ENCODE measurements at regions not wholly inside any gene's neighbourhood (a gene's known extent, or its start where the extent isn't known, plus 50 kb on each side); places are given as distances from the start of the nearest gene placed in this dataset.
A peak's percentile ranks its signal among the peaks of the same experiment; 100 is the strongest.

DNA sequence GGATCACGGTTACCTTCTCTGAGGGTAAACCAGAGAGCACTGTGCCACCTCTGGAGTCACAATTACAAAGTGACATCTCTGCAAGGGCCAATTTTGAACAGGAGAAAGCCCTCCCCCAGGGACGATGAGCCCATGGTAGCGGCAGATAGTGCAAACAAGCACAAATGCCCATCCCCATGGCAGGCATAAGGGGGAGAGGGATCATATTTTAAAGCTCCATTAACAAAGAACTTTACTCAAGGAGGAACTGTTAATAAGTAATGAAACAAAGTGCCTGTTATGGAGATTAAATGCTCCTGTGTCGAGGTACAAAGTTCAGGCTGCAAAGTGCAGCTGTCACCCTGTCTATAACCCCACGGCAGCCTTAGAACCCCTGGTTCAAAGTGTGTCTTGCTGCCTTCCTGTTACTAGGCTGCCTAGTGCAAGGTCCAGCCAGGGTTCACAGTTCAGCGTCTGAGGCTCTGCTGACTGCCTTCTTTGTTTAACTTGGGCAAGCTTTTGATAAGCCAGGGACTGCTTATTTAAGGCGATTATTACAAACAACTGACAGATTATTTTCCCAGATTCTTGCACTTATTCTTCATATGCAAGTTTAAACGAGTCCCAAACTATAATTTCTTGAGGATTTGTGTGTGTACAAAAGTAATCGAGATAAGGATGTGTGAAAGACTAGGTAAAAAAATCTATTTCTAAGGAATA is 75.7 kb upstream of the NRIP1 start:
- no peaks in the 10 kb centered on the region for H3K9me3 ChIP-seq
- H3K4me3 ChIP-seq: no peak overlapping the region
- H3K27me3 ChIP-seq: no peaks in the 10 kb centered on the region
- no peak overlapping the region for H3K27ac ChIP-seq
- DNase-seq (ENCODE audit: low spot score in 2 of 2): no peak
- no peak for TF ChIP-seq CTCF (IDR thresholded peaks at IDR 0.05)
- no peaks in the 10 kb centered on the region for H3K36me3 ChIP-seq
- intact Hi-C loops (cut with DNase I): no loop called here
- peaks cover 0 to 5% of the 10 kb centered on the region in 2 donors for H3K4me1 ChIP-seq

- no peak for TF ChIP-seq CTCF (IDR thresholded peaks at IDR 0.05)
- H3K27me3 ChIP-seq: no peaks in the 10 kb centered on the region
- no peak overlapping the region for H3K4me3 ChIP-seq
- DNase-seq (ENCODE audit: low spot score in 2 of 2): no peak
- H3K4me1 ChIP-seq: peaks cover 0 to 5% of the 10 kb centered on the region in 2 donors
- H3K9me3 ChIP-seq: no peaks in the 10 kb centered on the region
- H3K36me3 ChIP-seq: no peaks in the 10 kb centered on the region
- intact Hi-C loops (cut with DNase I): no loop called here
- H3K27ac ChIP-seq: no peak overlapping the region
Observed at GRCh38 chr21:15141261-15141970, 76.6 kb upstream of the NRIP1 start.

- DNase-seq (ENCODE audit: low spot score in 2 of 2): no peak
- Histone ChIP-seq H3K27me3 (no peaks in the 10 kb centered on the region), H3K4me1 (peaks cover 0 to 5% of the 10 kb centered on the region in 2 donors), H3K27ac (peak overlapping the region in 1 of 2 donors; percentile 11), H3K36me3 (no peaks in the 10 kb centered on the region), H3K4me3 (no peak overlapping the region), H3K9me3 (no peaks in the 10 kb centered on the region)
- TF ChIP-seq CTCF (IDR thresholded peaks at IDR 0.05): no peak
- intact Hi-C loops (cut with DNase I): no loop called here
Observed at GRCh38 chr21:15144026-15144425, 79.2 kb upstream of the NRIP1 start.

DNA sequence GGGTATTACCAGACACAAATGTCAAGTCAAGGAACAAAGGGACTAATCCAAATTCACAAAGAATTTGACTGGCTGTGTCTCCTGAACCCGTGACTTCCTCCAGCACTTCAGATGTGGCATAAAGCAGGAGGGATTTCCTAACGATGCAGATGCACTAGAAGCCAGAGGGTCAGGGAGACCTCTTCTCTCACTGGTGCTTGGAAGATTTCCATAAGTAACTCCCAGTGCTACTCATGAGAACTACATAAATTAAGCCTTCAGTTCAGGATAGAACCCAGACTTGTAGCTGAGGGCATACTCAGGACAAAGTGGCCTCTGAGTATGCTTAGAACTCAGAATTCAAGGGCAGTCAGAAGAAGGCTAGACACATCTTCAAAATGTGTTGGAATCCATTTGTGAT is 83.6 kb upstream of the NRIP1 start:
- DNase-seq (ENCODE audit: low spot score in 2 of 2): no peak
- intact Hi-C loops (cut with DNase I): no loop called here
- no peak overlapping the region for H3K27ac ChIP-seq
- H3K4me1 ChIP-seq: no peaks in the 10 kb centered on the region
- no peaks in the 10 kb centered on the region for H3K36me3 ChIP-seq
- no peaks in the 10 kb centered on the region for H3K9me3 ChIP-seq
- H3K4me3 ChIP-seq: no peak overlapping the region
- no peak for TF ChIP-seq CTCF (IDR thresholded peaks at IDR 0.05)
- H3K27me3 ChIP-seq: no peaks in the 10 kb centered on the region

GRCh38 chr21:15149600-15150224 is 84.9 kb upstream of the NRIP1 start:
- no peak overlapping the region for H3K27ac ChIP-seq
- H3K27me3 ChIP-seq: no peaks in the 10 kb centered on the region
- no peaks in the 10 kb centered on the region for H3K36me3 ChIP-seq
- no peak for TF ChIP-seq CTCF (IDR thresholded peaks at IDR 0.05)
- DNase-seq (ENCODE audit: low spot score in 2 of 2): no peak
- intact Hi-C loops (cut with DNase I): no loop called here
- no peaks in the 10 kb centered on the region for H3K9me3 ChIP-seq
- no peak overlapping the region for H3K4me3 ChIP-seq
- no peaks in the 10 kb centered on the region for H3K4me1 ChIP-seq
